IMR-90 (cell line): ENCODE measurements at regions not wholly inside any gene's neighbourhood (a gene's known extent, or its start where the extent isn't known, plus 50 kb on each side); places are given as distances from the start of the nearest gene placed in this dataset.

Experiments used
- ATAC-seq: fragments of 200-7000 bp; cut with Tn5 transposase; 2 replicates; pipeline ENCODE4 v1.9.1; 2020; ENCODE audit warnings: low read depth, mild to moderate bottlenecking, moderate library complexity
- BruUV-seq: library from RNA; stranded (reverse); fragments of 400-500 nt; replicated peaks from 2 replicates; lab custom pipeline; 2021; lab: Mats Ljungman, UMichigan
- CTCF ChIA-PET: fragments of 300-600 bp; formaldehyde crosslinking; extraction: SDS; loops from one replicate; lab custom pipeline; 2021; ENCODE audit warnings: antibody characterized with exemption; lab: Yijun Ruan, JAX
- POLR2A ChIA-PET: fragments of 300-600 bp; sonication (Branson Sonifier 250); formaldehyde crosslinking; loops from one replicate; lab custom pipeline; 2022; ENCODE audit warnings: antibody characterized with exemption; ENCODE audit not compliant: unreplicated experiment; lab: Charles Lee
- DNase-seq: peaks from one replicate; pipeline ENCODE4 v3.0.0; 2013
- H2AFZ ChIP-seq: replicated peaks from 2 replicates; pipeline ENCODE3; 2013; ENCODE audit warnings: low read length, mild to moderate bottlenecking; ENCODE audit not compliant: poor library complexity
- H2AK5ac ChIP-seq: 2 replicates; pipeline ENCODE4 v1.6.1; 2013; ENCODE audit warnings: low read depth, low read length, inconsistent platforms
- H2AK9ac ChIP-seq: replicated peaks from 2 replicates; pipeline ENCODE3; 2013; ENCODE audit warnings: mild to moderate bottlenecking, low read depth, low read length, moderate library complexity; ENCODE audit not compliant: poor library complexity
- H2BK120ac ChIP-seq: 2 replicates; pipeline ENCODE4 v1.6.1; 2013; ENCODE audit warnings: low read depth, low read length, inconsistent platforms
- H2BK15ac ChIP-seq: 3 replicates; pipeline ENCODE4 v1.6.1; 2013; ENCODE audit warnings: low read depth, low read length, inconsistent platforms
- H2BK20ac ChIP-seq: 2 replicates; pipeline ENCODE4 v1.6.1; 2013; ENCODE audit warnings: low read depth, mild to moderate bottlenecking, inconsistent platforms, low read length, moderate library complexity
- H2BK5ac ChIP-seq: 2 replicates; pipeline ENCODE4 v1.6.1; 2013; ENCODE audit warnings: mild to moderate bottlenecking, low read depth, low read length, inconsistent platforms; ENCODE audit not compliant: poor library complexity, severe bottlenecking
- H3K14ac ChIP-seq: replicated peaks from 2 replicates; pipeline ENCODE4 v1.6.1; 2013; ENCODE audit warnings: low read depth, low read length, inconsistent platforms
- H3K18ac ChIP-seq: 2 replicates; pipeline ENCODE4 v1.6.1; 2013; ENCODE audit warnings: low read depth, low read length, control low read depth
- H3K23ac ChIP-seq: 2 replicates; pipeline ENCODE4 v1.6.1; 2013; ENCODE audit warnings: low read depth, low read length, inconsistent platforms
- H3K27ac ChIP-seq: 2 replicates; pipeline ENCODE4 v1.5.1; 2013; ENCODE audit warnings: mild to moderate bottlenecking, control low read depth, low read length; ENCODE audit not compliant: insufficient read depth
- H3K27me3 ChIP-seq: 2 replicates; pipeline ENCODE4 v1.6.1; 2013; ENCODE audit warnings: low read length; ENCODE audit not compliant: control insufficient read depth, insufficient read depth
- H3K36me3 ChIP-seq: 2 replicates; pipeline ENCODE4 v1.6.1; 2013; ENCODE audit warnings: low read length, mixed read lengths; ENCODE audit not compliant: control insufficient read depth, insufficient read depth
- H3K4ac ChIP-seq: 2 replicates; pipeline ENCODE4 v1.6.1; 2013; ENCODE audit warnings: low read depth, low read length, inconsistent platforms
- H3K4me1 ChIP-seq: 2 replicates; pipeline ENCODE4 v1.6.1; 2013; ENCODE audit warnings: low read length, mixed read lengths; ENCODE audit not compliant: control insufficient read depth, insufficient read depth
- H3K4me2 ChIP-seq: 2 replicates; pipeline ENCODE4 v1.6.1; 2013; ENCODE audit warnings: low read depth, mild to moderate bottlenecking, control low read depth, low read length, moderate library complexity
- H3K4me3 ChIP-seq: 2 replicates; pipeline ENCODE4 v1.5.1; 2013; ENCODE audit warnings: low read depth, mild to moderate bottlenecking, control low read depth, low read length, moderate library complexity; ENCODE audit not compliant: insufficient read depth
- H3K56ac ChIP-seq: 2 replicates; pipeline ENCODE4 v1.6.1; 2013; ENCODE audit warnings: low read length, inconsistent platforms; ENCODE audit not compliant: insufficient read depth; ENCODE audit errors: extremely low read depth
- H3K79me1 ChIP-seq, 2 experiments: 2 replicates each; pipeline ENCODE4 v1.6.1; 2013; ENCODE audit warnings: low read length in 2 of 2, inconsistent platforms in 1 of 2, low read depth in 1 of 2
- H3K9ac ChIP-seq: 2 replicates; pipeline ENCODE4 v1.6.1; 2013; ENCODE audit warnings: low read depth, low read length, control low read depth
- H3K9me1 ChIP-seq: 2 replicates; pipeline ENCODE4 v1.6.1; 2013; ENCODE audit warnings: low read length, inconsistent platforms; ENCODE audit not compliant: insufficient read depth
- H3K9me3 ChIP-seq: 2 replicates; pipeline ENCODE4 v1.6.1; 2013; ENCODE audit warnings: low read length; ENCODE audit not compliant: control insufficient read depth, insufficient read depth
- H4K20me1 ChIP-seq: 2 replicates; pipeline ENCODE4 v1.6.1; 2013; ENCODE audit warnings: low read length, inconsistent platforms; ENCODE audit not compliant: insufficient read depth
- H4K5ac ChIP-seq: 2 replicates; pipeline ENCODE4 v1.6.1; 2013; ENCODE audit warnings: mild to moderate bottlenecking, low read depth, low read length, control low read depth
- H4K8ac ChIP-seq, 2 experiments: 2 replicates each; pipeline ENCODE4 v1.6.1; 2013; ENCODE audit warnings: low read depth in 2 of 2, low read length in 2 of 2, control low read depth in 1 of 2, inconsistent platforms in 1 of 2
- H4K91ac ChIP-seq: 2 replicates; pipeline ENCODE4 v1.6.1; 2013; ENCODE audit warnings: low read depth, low read length, inconsistent platforms; ENCODE audit not compliant: insufficient read depth
- BHLHE40 ChIP-seq: fragments of 150-350 bp; IDR thresholded peaks from 2 replicates; pipeline ENCODE4 v1.6.1; 2016; ENCODE audit warnings: mild to moderate bottlenecking, low read depth, low read length
- CHD1 ChIP-seq: IDR thresholded peaks from 2 replicates; pipeline ENCODE4 v1.6.1; 2012; ENCODE audit warnings: low read depth, low read length, improper control_type of control experiment
- MAFK ChIP-seq: IDR thresholded peaks from 2 replicates; pipeline ENCODE4 v1.6.1; 2012; ENCODE audit warnings: low read depth, low read length, improper control_type of control experiment
- NFE2L2 ChIP-seq: fragments of 150-350 bp; IDR thresholded peaks from 2 replicates; pipeline ENCODE4 v1.6.1; 2016; ENCODE audit warnings: low read depth, mild to moderate bottlenecking, low read length
- POLR2A ChIP-seq: IDR thresholded peaks from 2 replicates; pipeline ENCODE4 v1.6.1; 2012; ENCODE audit warnings: mild to moderate bottlenecking, low read depth, low read length
- RCOR1 ChIP-seq: IDR thresholded peaks from 2 replicates; pipeline ENCODE4 v1.6.1; 2012; ENCODE audit warnings: mild to moderate bottlenecking, low read length, improper control_type of control experiment; ENCODE audit not compliant: insufficient replicate concordance
- RFX5 ChIP-seq: IDR thresholded peaks from 2 replicates; pipeline ENCODE4 v1.8.0; 2012; ENCODE audit warnings: low read depth, mild to moderate bottlenecking, low read length, moderate library complexity
- dilution Hi-C: fragments of 300-500 bp; cut with HindIII; formaldehyde crosslinking; loops from one replicate; pipeline ENCODE4 v1.14.3; 2018; ENCODE audit warnings: low sequenced_read_pairs; ENCODE audit not compliant: unreplicated experiment
- in situ Hi-C: fragments of 300-500 bp; cut with MboI; formaldehyde crosslinking; loops from 3 replicates; pipeline ENCODE4 v1.14.3; 2019; ENCODE audit warnings: low sequenced_read_pairs, inconsistent platforms, mixed read lengths
- intact Hi-C: fragments of 100-400 bp; cut with micrococcal nuclease; formaldehyde crosslinking; loops from 2 replicates; pipeline ENCODE4 v1.10.0; 2022

GRCh38 chr3:79864077-79864476 is 96.3 kb upstream of the ROBO1 start:
- intact Hi-C loops (no loop called here), dilution Hi-C loops (no loop called here), in situ Hi-C loops (no loop called here)
- H2AK5ac ChIP-seq = no peak overlapping the region
- H3K27ac ChIP-seq = no peak overlapping the region
- H3K18ac ChIP-seq = no peak overlapping the region
- H3K4me2 ChIP-seq = no peak overlapping the region
- no peak overlapping the region for H3K14ac ChIP-seq
- H4K91ac ChIP-seq = no peak overlapping the region
- no peak overlapping the region for H2AFZ ChIP-seq
- H4K20me1 ChIP-seq = no peaks in the 10 kb centered on the region
- H3K9ac ChIP-seq = no peak overlapping the region
- no peak overlapping the region for H2BK5ac ChIP-seq
- H4K5ac ChIP-seq = no peak overlapping the region
- H3K9me1 ChIP-seq = no peaks in the 10 kb centered on the region
- no peak overlapping the region for H2BK15ac ChIP-seq
- no peak for TF ChIP-seq BHLHE40
- TF ChIP-seq MAFK = no peak
- no peak for TF ChIP-seq CHD1
- no peak for TF ChIP-seq RFX5
- no peak for TF ChIP-seq POLR2A
- no peak for TF ChIP-seq RCOR1
- TF ChIP-seq NFE2L2 = no peak
- H3K56ac ChIP-seq = no peak overlapping the region
- no peaks in the 10 kb centered on the region for H3K9me3 ChIP-seq
- no peak overlapping the region for H2BK120ac ChIP-seq
- no peaks in the 10 kb centered on the region for H3K79me1 ChIP-seq
- no peak overlapping the region for H2AK9ac ChIP-seq
- no peak overlapping the region for H3K4ac ChIP-seq
- DNase-seq (no peak), ATAC-seq (no peak)
- no peaks in the 10 kb centered on the region for H3K36me3 ChIP-seq
- BruUV-seq = no TSS peak
- H3K4me1 ChIP-seq = no peaks in the 10 kb centered on the region
- H3K27me3 ChIP-seq = no peaks in the 10 kb centered on the region
- POLR2A ChIA-PET = no interaction called here
- H4K8ac ChIP-seq = no peak overlapping the region
- no peak overlapping the region for H2BK20ac ChIP-seq
- no peak overlapping the region for H3K23ac ChIP-seq
- H3K4me3 ChIP-seq = no peak overlapping the region
- CTCF ChIA-PET = no interaction called here
